K562 (cell line): ENCODE measurements at regions not wholly inside any gene's neighbourhood (a gene's known extent, or its start where the extent isn't known, plus 50 kb on each side); places are given as distances from the start of the nearest gene placed in this dataset.

ENCODE experiments used
- ATAC-seq: fragments of 200-7000 bp; cut with Tn5 transposase; 3 replicates; pipeline ENCODE4 v1.9.1; 2020; ENCODE audit warnings: moderate library complexity
- BruUV-seq: library from RNA; stranded (reverse); fragments of 400-500 nt; replicated peaks from 2 replicates; lab custom pipeline; 2021; lab: Mats Ljungman, UMichigan
- CTCF ChIA-PET: fragments of 300-600 bp; formaldehyde crosslinking; extraction: SDS; loops from one replicate; lab custom pipeline; 2021; ENCODE audit warnings: low intra/inter-chr PET ratio; lab: Yijun Ruan, JAX
- POLR2A ChIA-PET: fragments of 300-600, 350-650 bp; sonication (Branson Sonifier 250); formaldehyde crosslinking; extraction: SDS; loops from one replicate; lab custom pipeline; 2021; ENCODE audit warnings: antibody characterized with exemption, inconsistent platforms; lab: Yijun Ruan, JAX
- DNase-seq, 4 experiments: peaks; one replicate each; pipeline versions ENCODE4 v3.0.0 to v3.0.0-alpha.2; 2011 to 2018; ENCODE audit warnings: low spot score in 3 of 4, mixed read lengths in 3 of 4; ENCODE audit errors: extremely low read depth in 1 of 4
- FAIRE-seq: peaks from 2 replicates; lab custom pipeline; 2011; peaks lifted over from hg19 to GRCh38; lab: Jason Lieb, UNC
- H2AFZ ChIP-seq: 2 replicates; pipeline ENCODE4 v1.6.0; 2011; ENCODE audit warnings: low read depth, low read length, control low read depth, inconsistent platforms
- H3K27ac ChIP-seq: fragments of 200-600 bp; 3 replicates; pipeline ENCODE4 v1.8.0; 2011; ENCODE audit warnings: low read depth, mild to moderate bottlenecking, control low read depth, inconsistent platforms, low read length, moderate library complexity, mixed read lengths; ENCODE audit errors: extremely low read depth
- H3K27me3 ChIP-seq, 2 experiments: fragments of 300-600 bp in 1 of 2; 2 replicates in 1 of 2; 3 replicates in 1 of 2; pipeline versions ENCODE4 v1.6.0 to v1.8.0; 2011; ENCODE audit warnings: inconsistent platforms in 2 of 2, low read length in 2 of 2, mild to moderate bottlenecking in 1 of 2, mixed read lengths in 1 of 2, moderate library complexity in 1 of 2; ENCODE audit not compliant: control insufficient read depth in 2 of 2, insufficient read depth in 2 of 2
- H3K36me3 ChIP-seq: fragments of 300-600 bp; 3 replicates; pipeline ENCODE4 v1.8.0; 2011; ENCODE audit warnings: mild to moderate bottlenecking, low read length, inconsistent platforms; ENCODE audit not compliant: control insufficient read depth, insufficient read depth
- H3K4me1 ChIP-seq, 2 experiments: fragments of 200-600 bp in 1 of 2; replicated peaks in 1 of 2; 2 replicates in 1 of 2; 3 replicates in 1 of 2; pipeline versions ENCODE4 v1.5.1 to v1.8.0; 2011; ENCODE audit warnings: inconsistent platforms in 2 of 2, low read length in 2 of 2, mild to moderate bottlenecking in 1 of 2, mixed read lengths in 1 of 2, moderate library complexity in 1 of 2; ENCODE audit not compliant: control insufficient read depth in 2 of 2, insufficient read depth in 2 of 2
- H3K4me2 ChIP-seq: 2 replicates; pipeline ENCODE4 v1.6.1; 2011; ENCODE audit warnings: low read length, control low read depth, inconsistent platforms, mixed read lengths; ENCODE audit not compliant: insufficient read depth
- H3K4me3 ChIP-seq: fragments of 200-600 bp; sonication (generic), shearing (Covaris generic); 2 replicates; pipeline ENCODE4 v1.5.1; 2016; ENCODE audit warnings: control low read depth, inconsistent platforms
- H3K79me2 ChIP-seq: fragments of 200-600 bp; 3 replicates; pipeline ENCODE4 v1.8.0; 2011; ENCODE audit warnings: low read length, inconsistent platforms; ENCODE audit not compliant: control insufficient read depth, insufficient read depth
- H3K9ac ChIP-seq, 2 experiments: 2 replicates each; pipeline versions ENCODE4 v1.6.0 to v1.6.1; 2011; ENCODE audit warnings: low read depth in 2 of 2, low read length in 2 of 2, control low read depth in 1 of 2, inconsistent platforms in 1 of 2, mild to moderate bottlenecking in 1 of 2, mixed read lengths in 1 of 2; ENCODE audit not compliant: insufficient read depth in 1 of 2
- H3K9me1 ChIP-seq: one replicate; pipeline ENCODE4 v1.6.0; 2011; ENCODE audit warnings: inconsistent platforms, mild to moderate bottlenecking, low read length, moderate library complexity; ENCODE audit not compliant: control insufficient read depth, insufficient read depth
- H3K9me3 ChIP-seq: replicated peaks from 2 replicates; pipeline ENCODE4 v1.5.1; 2011; ENCODE audit warnings: low read depth, low read length, inconsistent platforms; ENCODE audit not compliant: control insufficient read depth, insufficient read depth
- H4K20me1 ChIP-seq: replicated peaks from 2 replicates; pipeline ENCODE4 v1.6.1; 2011; ENCODE audit warnings: low read length, inconsistent platforms, mixed read lengths; ENCODE audit not compliant: control insufficient read depth, insufficient read depth
- ETS2 ChIP-seq: IDR thresholded peaks from 2 replicates; pipeline ENCODE4 v1.6.1; 2016; ENCODE audit warnings: borderline replicate concordance, missing genetic modification characterization, mild to moderate bottlenecking, moderate library complexity, missing compliant biosample characterization; ENCODE audit not compliant: poor library complexity, severe bottlenecking
- JUND ChIP-seq, 2 experiments: IDR thresholded peaks; 2 replicates in 1 of 2; 3 replicates in 1 of 2; pipeline ENCODE4 v1.6.1; 2011; ENCODE audit warnings: borderline replicate concordance in 2 of 2, low read depth in 2 of 2, low read length in 2 of 2, improper control_type of control experiment in 1 of 2, missing biosample characterization in 1 of 2, missing genetic modification characterization in 1 of 2, missing genetic modification reagents in 1 of 2
- NFXL1 ChIP-seq: fragments of 450-650 bp; formaldehyde crosslinking; IDR thresholded peaks from 2 replicates; pipeline ENCODE4 v1.4.0; 2021; ENCODE audit warnings: mild to moderate bottlenecking
- RBM15 ChIP-seq: fragments of 200-400 bp; formaldehyde crosslinking; IDR thresholded peaks from 2 replicates; pipeline ENCODE4 v1.6.1; 2018; ENCODE audit warnings: mild to moderate bottlenecking, low read length, moderate library complexity; ENCODE audit not compliant: insufficient read depth
- SMARCA5 ChIP-seq: fragments of 450-650 bp; IDR thresholded peaks from 2 replicates; pipeline ENCODE4 v1.6.1; 2016
- TAF7 ChIP-seq: fragments of 450-650 bp; IDR thresholded peaks from 2 replicates; pipeline ENCODE4 v1.6.1; 2016; ENCODE audit warnings: missing genetic modification characterization, missing compliant biosample characterization
- TRIM24 ChIP-seq, 2 experiments: fragments of 450-650 bp; IDR thresholded peaks; 2 replicates each; pipeline ENCODE4 v1.6.1; 2016
- ZNF197 ChIP-seq: fragments of 200-800 bp; sonication (Bioruptor generic); IDR thresholded peaks from 2 replicates; pipeline ENCODE4 v1.6.1; 2016; ENCODE audit warnings: low read depth, missing genetic modification characterization, missing compliant biosample characterization
- ZNF282 ChIP-seq: sonication (generic); formaldehyde crosslinking; IDR thresholded peaks from 2 replicates; pipeline ENCODE4 v1.8.1; 2023; ENCODE audit warnings: missing genetic modification reagents
- WGBS: fragments of 100-300 bp; shearing (Covaris generic); methylation state at CpG from one replicate; pipeline ENCODE4 v1.1.6; 2016; ENCODE audit warnings: low coverage, mixed read lengths; ENCODE audit not compliant: insufficient coverage; ENCODE audit errors: missing lambda C conversion rate; 5-methylcytosine and 5-hydroxymethylcytosine counted together
- in situ Hi-C: fragments of 300-500 bp; cut with MboI; formaldehyde crosslinking; loops from 4 replicates; pipeline ENCODE4 v1.15.0; 2018; ENCODE audit warnings: inconsistent platforms, mixed read lengths
- intact Hi-C: fragments of 100-400 bp; cut with micrococcal nuclease; formaldehyde crosslinking; loops from 2 replicates; pipeline ENCODE4 v1.14.2; 2022
- TF ChIP-seq, protein P1 (sequence below): fragments of 450-650 bp; IDR thresholded peaks from 2 replicates; pipeline ENCODE4 v1.6.1; 2017; ENCODE audit warnings: mild to moderate bottlenecking, moderate library complexity

DNA sequence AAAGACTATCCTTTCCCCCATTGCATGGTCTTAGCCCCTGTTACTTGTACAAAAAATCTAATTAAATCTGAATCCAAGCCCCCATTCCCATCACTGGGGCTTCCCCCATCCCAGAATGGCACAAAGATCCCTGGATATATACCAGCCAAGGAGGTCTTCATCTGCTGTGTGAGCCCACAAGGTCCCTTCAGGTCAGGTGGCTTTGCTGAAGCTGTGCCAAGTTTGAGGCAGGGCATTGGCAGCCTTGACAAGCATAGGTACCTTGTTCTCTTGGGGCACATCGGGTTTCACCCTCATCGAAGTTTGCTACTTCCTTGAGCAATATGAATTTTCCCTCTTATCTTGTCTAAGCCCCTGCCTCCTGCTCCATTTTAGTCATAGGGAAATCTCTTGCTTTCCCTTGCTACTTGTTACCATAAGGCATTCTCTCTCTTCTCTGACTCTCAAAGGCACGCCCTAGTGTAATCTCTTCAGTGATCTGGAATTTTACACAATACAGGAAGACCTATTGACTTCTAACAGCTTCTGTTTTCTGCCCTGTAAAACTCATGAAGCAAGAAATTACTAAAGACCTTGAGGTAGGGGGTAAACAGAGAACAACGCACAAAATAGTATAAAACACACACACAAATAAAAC, 71.4 kb upstream of the COG2 start:
- no peaks in the 10 kb centered on the region for H3K9me3 ChIP-seq
- ChIA-PET POLR2A (no interaction called here), CTCF (no interaction called here)
- H3K4me2 ChIP-seq = no peak overlapping the region
- DNase-seq = no peak
- peaks cover 0 to 3% of the 10 kb centered on the region in 2 experiments; a peak in 1 of 5 replicates for H3K27me3 ChIP-seq
- no peak overlapping the region for H2AFZ ChIP-seq
- WGBS = 0% methylated on average over 4 of the region's 4 CpGs
- H3K9me1 ChIP-seq = no peaks in the 10 kb centered on the region
- no peaks in the 10 kb centered on the region for H4K20me1 ChIP-seq
- FAIRE-seq = no peak
- no peak overlapping the region for H3K4me3 ChIP-seq
- H3K79me2 ChIP-seq = no peaks in the 10 kb centered on the region
- TF ChIP-seq ETS2 (tag) (no peak), ZNF197 (no peak), SMARCA5 (no peak), RBM15 (no peak), TAF7 (tag) (no peak), ZNF282 (no peak), TRIM24 (IDR thresholded peaks at IDR 0.05) (no peak), NFXL1 (CRISPR knock-in tag) (no peak), JUND (IDR thresholded peaks at IDR 0.05; ENCODE audit: borderline replicate concordance, low read depth, low read length) (no peak), JUND (tag; IDR thresholded peaks at IDR 0.05; ENCODE audit: borderline replicate concordance, low read depth, low read length) (no peak)
- TF ChIP-seq, protein P1, sequence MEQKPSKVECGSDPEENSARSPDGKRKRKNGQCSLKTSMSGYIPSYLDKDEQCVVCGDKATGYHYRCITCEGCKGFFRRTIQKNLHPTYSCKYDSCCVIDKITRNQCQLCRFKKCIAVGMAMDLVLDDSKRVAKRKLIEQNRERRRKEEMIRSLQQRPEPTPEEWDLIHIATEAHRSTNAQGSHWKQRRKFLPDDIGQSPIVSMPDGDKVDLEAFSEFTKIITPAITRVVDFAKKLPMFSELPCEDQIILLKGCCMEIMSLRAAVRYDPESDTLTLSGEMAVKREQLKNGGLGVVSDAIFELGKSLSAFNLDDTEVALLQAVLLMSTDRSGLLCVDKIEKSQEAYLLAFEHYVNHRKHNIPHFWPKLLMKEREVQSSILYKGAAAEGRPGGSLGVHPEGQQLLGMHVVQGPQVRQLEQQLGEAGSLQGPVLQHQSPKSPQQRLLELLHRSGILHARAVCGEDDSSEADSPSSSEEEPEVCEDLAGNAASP = no peak
- ATAC-seq = no peak
- BruUV-seq = no TSS peak
- H3K4me1 ChIP-seq = no peaks in the 10 kb centered on the region
- no peak overlapping the region for H3K27ac ChIP-seq
- in situ Hi-C loops = no loop called here
- intact Hi-C loops = no loop called here
- H3K36me3 ChIP-seq = no peaks in the 10 kb centered on the region
- no peak overlapping the region for H3K9ac ChIP-seq
